ENCODE measurements at regions not wholly inside any gene's neighbourhood (a gene's known extent, or its start where the extent isn't known, plus 50 kb on each side); places are given as distances from the start of the nearest gene placed in this dataset.
"Not testable (repeated sequence)": the region's sequence is repeated elsewhere in the genome, so short reads cannot be mapped to it uniquely, and the experiment has no call there.

GRCh38 chr17:77533697-77534096 is 392.9 kb downstream of the SEC14L1 start:
- not testable (repeated sequence) for DNase-seq

- no peak for DNase-seq
These were observed 393.4 kb downstream of the SEC14L1 start for GRCh38 chr17:77534137-77534536.

GRCh38 chr17:77535435-77535834 is 394.7 kb downstream of the SEC14L1 start:
- no peak for DNase-seq

GRCh38 chr17:77535892-77536291 is 395.1 kb downstream of the SEC14L1 start:
- no peak for DNase-seq

- DNase-seq, result no peak
These were observed 396.8 kb downstream of the SEC14L1 start for GRCh38 chr17:77537566-77537965.

GRCh38 chr17:77540531-77540930 is 399.8 kb downstream of the SEC14L1 start:
- no peak for DNase-seq

- DNase-seq, result no peak
These were observed 400.2 kb downstream of the SEC14L1 start for GRCh38 chr17:77540975-77541374.

GRCh38 chr17:77542011-77542410 is 401.2 kb downstream of the SEC14L1 start:
- DNase-seq, result no peak

- peak; percentile 19 for DNase-seq
These were observed 402.1 kb downstream of the SEC14L1 start for GRCh38 chr17:77542551-77543490.

GRCh38 chr17:77543801-77544200 is 403.0 kb downstream of the SEC14L1 start:
- no peak for DNase-seq

- DNase-seq, result no peak
These were observed 403.8 kb downstream of the SEC14L1 start for GRCh38 chr17:77544347-77545110.

- DNase-seq, result no peak
These were observed 406.0 kb downstream of the SEC14L1 start for GRCh38 chr17:77546772-77547241.

- DNase-seq, result no peak
These were observed 408.2 kb downstream of the SEC14L1 start for GRCh38 chr17:77548967-77549366.

- DNase-seq, result no peak
These were observed 408.7 kb upstream of the TNRC6C start for GRCh38 chr17:77549726-77550366.

GRCh38 chr17:77553459-77554066 is 404.9 kb upstream of the TNRC6C start:
- DNase-seq, result no peak

- no peak for DNase-seq
These were observed 403.3 kb upstream of the TNRC6C start for GRCh38 chr17:77555121-77555591.

GRCh38 chr17:77555741-77556291 is 402.7 kb upstream of the TNRC6C start:
- DNase-seq, result no peak

- DNase-seq, result no peak
These were observed 402.0 kb upstream of the TNRC6C start for GRCh38 chr17:77556383-77557061.

- DNase-seq, result no peak
These were observed 399.5 kb upstream of the TNRC6C start for GRCh38 chr17:77558846-77559626.

GRCh38 chr17:77560381-77560780 is 398.1 kb upstream of the TNRC6C start:
- no peak for DNase-seq

- no peak for DNase-seq
These were observed 397.7 kb upstream of the TNRC6C start for GRCh38 chr17:77560841-77561240.
